Activated CD4-positive, CD25-positive, alpha-beta regulatory T cell treated with anti-CD3 and anti-CD28 coated beads, Interleukin-2, amount 50 U/mL, for 72 hours (primary cell): ENCODE measurements at regions not wholly inside any gene's neighbourhood (a gene's known extent, or its start where the extent isn't known, plus 50 kb on each side); places are given as distances from the start of the nearest gene placed in this dataset.

Experiments
- DNase-seq: peaks from one replicate; pipeline ENCODE4 v3.0.0; 2021

GRCh38 chr14:104520620-104521410 lies 58.7 kb upstream of the C14orf180 start:
- DNase-seq = no peak

- DNase-seq = no peak
Observed at GRCh38 chr14:104521816-104522745, 57.5 kb upstream of the C14orf180 start.

DNA sequence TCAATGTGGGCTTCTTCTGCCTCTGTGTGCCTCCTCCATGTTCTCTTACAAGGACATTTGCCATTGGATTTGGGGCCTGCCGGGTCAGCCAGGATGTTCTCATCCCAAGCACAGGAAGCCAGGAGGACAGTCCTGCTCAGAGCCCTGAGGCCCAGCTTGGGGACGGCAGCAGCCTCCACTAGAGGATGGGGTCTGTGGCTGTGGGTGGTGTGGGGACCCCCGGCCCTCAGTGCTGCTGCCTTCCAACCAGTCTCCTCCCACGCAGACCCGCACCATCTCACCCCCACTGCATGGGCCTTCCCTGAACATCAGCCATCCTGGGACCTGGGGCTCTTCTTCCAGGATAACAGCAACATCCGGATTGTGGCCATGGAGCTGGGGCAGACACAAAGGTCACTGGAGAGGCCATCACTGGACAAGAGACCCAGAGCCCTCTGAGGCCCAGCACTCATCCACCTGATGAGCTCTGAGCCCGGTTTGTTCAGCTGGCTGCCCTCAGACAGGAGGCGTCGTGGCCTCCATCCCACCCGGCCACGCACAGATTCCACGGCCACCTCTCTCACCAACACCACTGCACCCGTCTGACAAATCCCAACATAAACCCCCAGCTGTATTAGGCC lies 56.5 kb upstream of the C14orf180 start:
- no peak for DNase-seq

DNA sequence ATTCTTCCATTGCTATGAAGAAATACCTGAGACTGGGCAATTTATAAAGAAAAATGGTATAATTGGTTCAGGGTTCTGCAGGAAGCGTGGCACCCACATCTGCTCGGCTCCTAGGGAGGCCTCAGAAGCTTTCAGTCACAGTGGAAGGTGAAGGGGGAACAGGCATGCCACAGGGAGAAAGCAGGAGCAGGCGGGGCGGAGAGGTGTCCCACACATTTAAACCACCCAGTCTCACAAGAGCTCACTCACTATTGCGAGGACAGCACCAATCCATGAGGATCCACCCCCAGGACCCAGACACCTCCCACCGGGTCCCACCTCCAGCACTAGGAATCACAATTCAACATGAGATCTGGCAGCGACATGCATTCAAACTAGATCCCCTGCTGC lies 56.0 kb upstream of the C14orf180 start:
- no peak for DNase-seq

DNA sequence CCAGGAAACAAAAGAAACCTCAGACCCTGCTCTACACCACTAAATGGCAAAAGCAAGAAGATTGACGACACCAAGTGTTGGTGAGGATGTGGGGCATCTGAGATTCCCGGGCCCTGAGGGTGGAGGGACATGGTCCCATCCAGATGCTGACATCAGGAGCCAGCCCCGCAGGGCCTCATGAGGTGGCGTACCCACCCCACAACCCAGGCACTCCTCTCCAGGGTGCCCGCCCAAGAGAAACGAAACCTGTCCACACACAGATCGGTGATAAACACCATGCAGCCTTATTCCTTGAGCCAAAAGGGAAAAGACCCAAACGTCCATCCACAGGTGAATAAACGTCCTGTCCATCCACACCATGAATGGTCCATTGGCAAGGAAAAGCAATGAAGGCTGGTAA lies 54.8 kb upstream of the C14orf180 start:
- DNase-seq = no peak

DNA sequence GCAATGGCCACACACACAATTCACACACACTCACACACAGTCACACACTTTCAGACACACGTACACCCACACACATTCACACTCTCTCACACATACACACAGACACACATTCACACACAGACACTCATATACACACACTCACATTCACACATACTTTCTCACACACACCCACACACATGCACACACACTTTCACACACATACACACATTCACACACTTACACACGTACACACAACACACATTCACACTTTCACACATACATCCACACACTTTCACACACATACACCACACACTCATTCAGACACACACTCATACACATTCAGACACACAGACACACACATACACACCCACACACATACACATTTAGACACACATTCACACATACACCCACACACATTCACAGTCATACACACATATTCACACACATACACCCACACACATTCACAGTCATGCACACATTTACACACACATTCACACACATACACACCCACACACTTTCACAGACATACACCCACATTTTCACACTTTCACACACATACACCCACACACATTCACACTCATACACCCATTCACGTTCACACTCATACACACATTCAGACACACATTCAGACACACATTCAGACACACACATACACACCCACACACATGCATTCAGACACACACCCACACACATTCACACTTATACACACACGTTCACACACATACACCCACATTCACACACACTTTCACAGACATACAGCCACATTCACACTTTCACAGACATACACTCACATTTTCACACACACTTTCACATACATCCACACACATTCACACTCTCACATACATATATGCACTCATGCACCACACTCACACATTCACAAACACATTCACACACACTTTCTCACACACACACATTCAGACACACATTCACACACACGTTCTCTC lies 52.6 kb upstream of the C14orf180 start:
- DNase-seq = no peak

- no peak for DNase-seq
Observed at GRCh38 chr14:104527857-104528459, 51.6 kb upstream of the C14orf180 start.

GRCh38 chr14:104528496-104528895 lies 51.1 kb upstream of the C14orf180 start:
- no peak for DNase-seq
